Spleen (tissue), 7 donors: ENCODE measurements at regions not wholly inside any gene's neighbourhood (a gene's known extent, or its start where the extent isn't known, plus 50 kb on each side); places are given as distances from the start of the nearest gene placed in this dataset.

Experiments
- CTCF ChIP-seq, 11 experiments: fragments of 200-600 bp in 7 of 11; fragments of 450-650 bp in 4 of 11; sonication (generic) in 4 of 11; IDR thresholded peaks in 8 of 11; conservative IDR thresholded peaks in 3 of 11; 1 replicate in 7 of 11; 2 replicates in 4 of 11; pipeline versions ENCODE4 v1.4.0 to v1.8.0; 2016 to 2021; ENCODE audit warnings: antibody characterized with exemption in 11 of 11, inconsistent platforms in 4 of 11, mild to moderate bottlenecking in 1 of 11
- POLR2A ChIP-seq, 3 donors: fragments of 450-650 bp; IDR thresholded peaks; one replicate each; pipeline ENCODE4 v1.5.1; 2017; ENCODE audit warnings: antibody characterized with exemption in 3 of 3, mild to moderate bottlenecking in 1 of 3
- POLR2AphosphoS5 ChIP-seq, 3 donors: sonication (generic); formaldehyde crosslinking; IDR thresholded peaks; one replicate each; pipeline ENCODE4 v1.5.1; 2017; ENCODE audit warnings: antibody characterized with exemption in 3 of 3
- donor health status: DM: no; HTN: no; CAD: no; lungs with moderate emphysema.
- donor health status: DM: no; HTN: no; CAD: no.
- donor health status: DM: no; HTN: no; CAD: no.

- TF ChIP-seq CTCF (IDR thresholded peaks at IDR 0.05 in 8 of 11, conservative IDR thresholded peaks at IDR 0.05 in 3 of 11), result no peak
- TF ChIP-seq POLR2AphosphoS5 (IDR thresholded peaks at IDR 0.05), result no peak
- TF ChIP-seq POLR2A (IDR thresholded peaks at IDR 0.05), result no peak
Measured at GRCh38 chr1:164180824-164181223, 378.2 kb upstream of the PBX1 start.
